Mesendoderm (in vitro differentiated cells): ENCODE measurements at regions not wholly inside any gene's neighbourhood (a gene's known extent, or its start where the extent isn't known, plus 50 kb on each side); places are given as distances from the start of the nearest gene placed in this dataset.

ENCODE experiments used
- DNase-seq: peaks from one replicate; pipeline ENCODE4 v3.0.0; 2013
- H2AK5ac ChIP-seq: 2 replicates; pipeline ENCODE4 v1.6.1; 2013; ENCODE audit warnings: low read length, inconsistent platforms
- H2BK120ac ChIP-seq: 2 replicates; pipeline ENCODE4 v1.6.1; 2013; ENCODE audit warnings: low read depth, mild to moderate bottlenecking, low read length, moderate library complexity, mixed read lengths
- H2BK15ac ChIP-seq: replicated peaks from 2 replicates; pipeline ENCODE4 v1.6.1; 2013; ENCODE audit warnings: low read depth, mild to moderate bottlenecking, moderate library complexity
- H2BK5ac ChIP-seq: 2 replicates; pipeline ENCODE4 v1.6.1; 2013; ENCODE audit warnings: low read length, inconsistent platforms
- H3K18ac ChIP-seq: 2 replicates; pipeline ENCODE4 v1.6.1; 2013; ENCODE audit warnings: mild to moderate bottlenecking, low read length, mixed read lengths
- H3K23ac ChIP-seq: one replicate; pipeline ENCODE4 v1.6.1; 2013; ENCODE audit warnings: low read length
- H3K27ac ChIP-seq: 2 replicates; pipeline ENCODE4 v1.5.1; 2013; ENCODE audit warnings: low read depth, mild to moderate bottlenecking, inconsistent platforms, low read length, moderate library complexity
- H3K27me3 ChIP-seq: 2 replicates; pipeline ENCODE4 v1.6.1; 2013; ENCODE audit warnings: low read length, control low read depth, mild to moderate bottlenecking, inconsistent platforms; ENCODE audit not compliant: insufficient read depth, poor library complexity
- H3K36me3 ChIP-seq: 2 replicates; pipeline ENCODE4 v1.6.1; 2013; ENCODE audit warnings: low read length, inconsistent platforms; ENCODE audit not compliant: control insufficient read depth, insufficient read depth
- H3K4ac ChIP-seq: one replicate; pipeline ENCODE4 v1.6.1; 2013; ENCODE audit warnings: low read depth, mild to moderate bottlenecking, low read length, moderate library complexity
- H3K4me1 ChIP-seq: 2 replicates; pipeline ENCODE4 v1.6.1; 2013; ENCODE audit warnings: low read depth, low read length, inconsistent platforms; ENCODE audit not compliant: control insufficient read depth
- H3K4me2 ChIP-seq: 2 replicates; pipeline ENCODE4 v1.6.1; 2013; ENCODE audit warnings: low read length
- H3K4me3 ChIP-seq: 2 replicates; pipeline ENCODE4 v1.5.1; 2013; ENCODE audit warnings: mild to moderate bottlenecking, low read length
- H3K56ac ChIP-seq: one replicate; pipeline ENCODE4 v1.6.1; 2013; ENCODE audit warnings: low read length
- H3K79me1 ChIP-seq: 2 replicates; pipeline ENCODE4 v1.6.1; 2013; ENCODE audit warnings: low read length, inconsistent platforms
- H3K79me2 ChIP-seq: 2 replicates; pipeline ENCODE4 v1.6.1; 2013; ENCODE audit warnings: mild to moderate bottlenecking, low read length; ENCODE audit not compliant: control insufficient read depth, insufficient read depth
- H3K9ac ChIP-seq: 2 replicates; pipeline ENCODE4 v1.6.1; 2013; ENCODE audit warnings: low read length, inconsistent platforms
- H4K5ac ChIP-seq: one replicate; pipeline ENCODE4 v1.6.1; 2013; ENCODE audit warnings: low read length
- H4K8ac ChIP-seq: one replicate; pipeline ENCODE4 v1.6.1; 2013; ENCODE audit warnings: low read depth, mild to moderate bottlenecking, control low read depth, low read length, moderate library complexity
- WGBS: extraction: QIAGEN DNeasy Blood & Tissue Kit; methylation state at CpG from one replicate; pipeline ENCODE4 v1.1.7; 2013; ENCODE audit warnings: low lambda C conversion rate, missing lambda C conversion rate; ENCODE audit not compliant: insufficient coverage; ENCODE audit errors: extremely low coverage; 5-methylcytosine and 5-hydroxymethylcytosine counted together

DNA sequence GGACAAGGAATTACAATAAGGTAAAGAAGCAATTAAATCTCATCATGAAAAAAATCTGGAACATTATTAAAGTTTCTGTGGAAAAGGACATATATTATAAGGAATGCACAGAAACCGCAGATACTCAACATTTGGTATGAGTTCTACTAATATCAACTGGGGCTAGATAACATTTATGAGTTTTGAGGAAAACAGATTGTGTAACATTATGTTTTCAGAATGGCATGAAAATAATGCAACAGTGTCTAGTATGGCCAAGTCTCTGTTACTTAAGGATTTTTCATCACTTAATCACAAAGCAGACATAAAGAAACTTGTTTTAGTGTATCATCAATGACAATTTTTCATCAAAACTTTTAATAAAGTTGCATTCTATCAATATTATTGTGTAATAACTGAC, 785.0 kb downstream of the GLUD2 start:
- no peak overlapping the region for H4K5ac ChIP-seq
- H3K4me1 ChIP-seq, result no peaks in the 10 kb centered on the region
- H3K56ac ChIP-seq, result no peak overlapping the region
- no peak overlapping the region for H3K4ac ChIP-seq
- H3K4me2 ChIP-seq, result no peak overlapping the region
- H3K9ac ChIP-seq, result no peak overlapping the region
- no peak overlapping the region for H4K8ac ChIP-seq
- H2BK5ac ChIP-seq, result no peak overlapping the region
- H3K4me3 ChIP-seq, result no peak overlapping the region
- H3K27me3 ChIP-seq, result no peaks in the 10 kb centered on the region
- no peak overlapping the region for H2BK15ac ChIP-seq
- H3K18ac ChIP-seq, result no peak overlapping the region
- WGBS, result no CpG with 5 or more reads among the region's 1 CpG
- DNase-seq, result no peak
- H3K23ac ChIP-seq, result no peak overlapping the region
- H3K27ac ChIP-seq, result no peak overlapping the region
- no peak overlapping the region for H2AK5ac ChIP-seq
- H3K79me2 ChIP-seq, result no peaks in the 10 kb centered on the region
- H2BK120ac ChIP-seq, result no peak overlapping the region
- H3K79me1 ChIP-seq, result no peaks in the 10 kb centered on the region
- no peaks in the 10 kb centered on the region for H3K36me3 ChIP-seq

DNA sequence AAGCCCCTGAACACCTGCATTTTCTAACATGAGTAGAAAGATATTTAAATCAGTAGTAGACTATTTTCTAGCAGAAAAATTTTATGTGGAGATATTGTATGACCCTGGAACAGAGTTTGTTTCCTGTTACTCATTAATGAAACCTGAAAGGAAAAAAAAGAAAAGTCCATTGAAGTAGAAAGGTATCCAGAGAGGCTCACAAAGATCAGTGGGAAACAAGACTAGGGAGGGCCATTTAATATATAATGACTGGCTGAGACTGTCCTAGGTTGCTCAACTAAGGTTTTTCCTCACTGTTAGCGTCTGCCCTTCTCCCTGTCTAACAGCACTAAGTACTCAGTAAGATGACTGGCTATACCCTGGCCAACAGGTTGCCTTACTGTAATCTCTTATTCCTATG, 788.6 kb downstream of the GLUD2 start:
- DNase-seq, result no peak
- Histone ChIP-seq H2BK5ac (no peak overlapping the region), H3K23ac (no peak overlapping the region), H2AK5ac (no peak overlapping the region), H3K27ac (no peak overlapping the region), H3K9ac (no peak overlapping the region), H3K79me2 (no peaks in the 10 kb centered on the region), H3K18ac (no peak overlapping the region), H3K4me3 (no peak overlapping the region), H4K5ac (no peak overlapping the region), H4K8ac (no peak overlapping the region), H3K4ac (no peak overlapping the region), H3K36me3 (no peaks in the 10 kb centered on the region), H2BK120ac (no peak overlapping the region), H3K4me2 (no peak overlapping the region), H3K56ac (no peak overlapping the region), H3K79me1 (no peaks in the 10 kb centered on the region), H3K27me3 (no peaks in the 10 kb centered on the region), H2BK15ac (no peak overlapping the region), H3K4me1 (no peaks in the 10 kb centered on the region)
- WGBS, result no CpG with 5 or more reads among the region's 1 CpG

DNA sequence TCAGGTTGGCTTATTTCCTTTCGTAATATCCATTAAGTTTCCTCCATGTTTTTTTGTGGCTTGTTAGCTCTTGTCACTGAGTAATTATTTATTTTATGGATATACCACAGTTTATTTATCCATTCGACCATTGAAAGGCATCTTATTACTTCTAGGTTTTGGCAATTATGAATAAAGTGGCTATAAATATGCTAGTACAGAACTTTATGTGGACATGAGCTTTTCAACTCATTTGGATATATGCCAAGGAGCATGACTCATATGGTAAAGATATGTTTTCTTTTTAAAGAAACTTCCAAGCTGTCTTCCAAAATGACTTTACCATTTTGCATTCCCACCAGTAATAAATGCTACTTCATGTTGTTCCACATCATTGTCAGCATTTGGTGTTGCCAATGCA, 803.6 kb downstream of the GLUD2 start:
- no peaks in the 10 kb centered on the region for H3K79me1 ChIP-seq
- no peak overlapping the region for H2BK15ac ChIP-seq
- H3K4ac ChIP-seq, result no peak overlapping the region
- no peak overlapping the region for H3K23ac ChIP-seq
- no peak overlapping the region for H4K8ac ChIP-seq
- H3K4me2 ChIP-seq, result no peak overlapping the region
- no CpG with 5 or more reads among the region's 2 CpGs for WGBS
- no peak overlapping the region for H3K4me3 ChIP-seq
- no peak overlapping the region for H3K18ac ChIP-seq
- no peak overlapping the region for H3K27ac ChIP-seq
- H2AK5ac ChIP-seq, result no peak overlapping the region
- H3K79me2 ChIP-seq, result no peaks in the 10 kb centered on the region
- H2BK5ac ChIP-seq, result no peak overlapping the region
- no peak overlapping the region for H3K9ac ChIP-seq
- no peaks in the 10 kb centered on the region for H3K4me1 ChIP-seq
- no peak overlapping the region for H2BK120ac ChIP-seq
- no peaks in the 10 kb centered on the region for H3K27me3 ChIP-seq
- H3K36me3 ChIP-seq, result no peaks in the 10 kb centered on the region
- H4K5ac ChIP-seq, result no peak overlapping the region
- DNase-seq, result no peak
- no peak overlapping the region for H3K56ac ChIP-seq

DNA sequence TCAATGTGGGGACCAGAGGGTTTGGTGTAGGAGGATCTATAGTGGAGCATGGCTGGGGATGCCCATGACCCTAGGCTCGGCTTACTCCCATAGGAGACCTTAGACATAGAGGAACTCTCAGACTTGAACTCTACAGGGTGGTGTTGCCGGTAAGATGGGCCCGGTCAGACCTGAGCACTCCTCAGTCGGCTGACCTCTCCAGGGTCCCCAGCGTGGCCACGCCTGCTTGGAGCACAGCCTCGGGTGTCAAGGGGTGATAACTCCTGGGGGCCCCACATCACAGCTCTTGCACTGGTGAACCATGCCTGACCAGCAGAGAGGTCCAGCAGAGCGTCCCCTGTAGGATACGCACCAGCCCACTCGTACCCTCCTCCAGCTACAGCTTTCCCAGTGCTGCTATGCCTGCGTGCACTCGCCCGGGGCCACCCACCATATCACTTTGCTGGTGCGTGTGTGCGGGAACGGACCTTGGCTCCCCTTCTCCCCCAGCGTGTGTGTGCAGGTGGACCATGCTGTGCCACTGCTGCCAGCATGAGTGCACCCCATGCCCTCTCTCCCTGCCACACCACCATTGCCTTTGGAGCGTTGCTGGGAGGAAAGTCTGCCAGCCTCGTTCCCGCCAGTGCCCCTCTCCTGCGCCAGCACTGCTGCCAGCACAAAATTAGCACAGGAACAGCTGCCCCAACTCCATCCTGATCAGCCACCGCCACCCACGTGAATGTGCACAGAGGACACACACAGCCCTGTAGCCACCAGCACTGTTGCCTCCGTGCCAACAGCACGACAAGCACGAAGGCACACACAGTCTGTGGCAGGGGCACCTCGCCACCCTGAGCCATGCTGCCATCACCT, 806.6 kb downstream of the GLUD2 start:
- Histone ChIP-seq H2BK15ac (no peak overlapping the region), H3K27me3 (no peaks in the 10 kb centered on the region), H4K8ac (no peak overlapping the region), H4K5ac (no peak overlapping the region), H3K79me2 (no peaks in the 10 kb centered on the region), H2BK120ac (no peak overlapping the region), H3K18ac (no peak overlapping the region), H3K9ac (no peak overlapping the region), H3K56ac (no peak overlapping the region), H3K23ac (no peak overlapping the region), H3K4me2 (no peak overlapping the region), H3K4me3 (no peak overlapping the region), H2BK5ac (no peak overlapping the region), H3K36me3 (no peaks in the 10 kb centered on the region), H2AK5ac (no peak overlapping the region), H3K27ac (no peak overlapping the region), H3K4ac (no peak overlapping the region), H3K4me1 (no peaks in the 10 kb centered on the region), H3K79me1 (no peaks in the 10 kb centered on the region)
- no CpG with 5 or more reads among the region's 27 CpGs for WGBS
- no peak for DNase-seq

DNA sequence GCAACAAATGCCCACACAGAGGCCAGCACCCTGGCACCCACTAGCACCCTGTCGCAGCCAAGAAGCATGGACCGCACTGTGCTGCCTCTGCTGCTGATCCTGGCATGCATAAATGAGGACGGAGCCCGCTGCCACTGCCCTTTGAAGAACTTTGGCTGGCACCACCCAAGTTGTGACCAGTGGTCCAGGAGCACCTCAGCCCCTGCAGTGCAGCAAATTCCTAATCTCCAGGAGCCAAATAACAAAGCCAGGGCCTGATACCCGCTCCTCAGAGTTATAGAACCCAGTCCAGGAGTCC, 807.2 kb downstream of the GLUD2 start:
- Histone ChIP-seq H3K9ac (no peak overlapping the region), H3K36me3 (no peaks in the 10 kb centered on the region), H2AK5ac (no peak overlapping the region), H3K4me2 (no peak overlapping the region), H3K4me1 (no peaks in the 10 kb centered on the region), H3K79me2 (no peaks in the 10 kb centered on the region), H3K18ac (no peak overlapping the region), H3K4ac (no peak overlapping the region), H3K23ac (no peak overlapping the region), H3K56ac (no peak overlapping the region), H4K5ac (no peak overlapping the region), H2BK5ac (no peak overlapping the region), H4K8ac (no peak overlapping the region), H3K79me1 (no peaks in the 10 kb centered on the region), H2BK15ac (no peak overlapping the region), H3K27ac (no peak overlapping the region), H3K27me3 (no peaks in the 10 kb centered on the region), H2BK120ac (no peak overlapping the region), H3K4me3 (no peak overlapping the region)
- WGBS, result no CpG with 5 or more reads among the region's 5 CpGs
- no peak for DNase-seq
